ENCODE measurements at regions not wholly inside any gene's neighbourhood (a gene's known extent, or its start where the extent isn't known, plus 50 kb on each side); places are given as distances from the start of the nearest gene placed in this dataset.
A peak's percentile ranks its signal among the peaks of the same experiment; 100 is the strongest.

- intact Hi-C loops (cut with DNase I), result loop anchor here (10.0 kb wide), 1 partner anchor 385 kb away; no protein-coding TSS in a partner anchor
- no peak for DNase-seq
Observed at GRCh38 chr15:98289747-98290146, 329.2 kb downstream of the ARRDC4 start.

- intact Hi-C loops (cut with DNase I), result loop anchor here (10.0 kb wide), 1 partner anchor 388 kb away; no protein-coding TSS in a partner anchor
- DNase-seq, result peak in 41 of 42 donors; percentile 13 to 83 (median 56)
Observed at GRCh38 chr15:98292442-98293240, 332.1 kb downstream of the ARRDC4 start.

DNA sequence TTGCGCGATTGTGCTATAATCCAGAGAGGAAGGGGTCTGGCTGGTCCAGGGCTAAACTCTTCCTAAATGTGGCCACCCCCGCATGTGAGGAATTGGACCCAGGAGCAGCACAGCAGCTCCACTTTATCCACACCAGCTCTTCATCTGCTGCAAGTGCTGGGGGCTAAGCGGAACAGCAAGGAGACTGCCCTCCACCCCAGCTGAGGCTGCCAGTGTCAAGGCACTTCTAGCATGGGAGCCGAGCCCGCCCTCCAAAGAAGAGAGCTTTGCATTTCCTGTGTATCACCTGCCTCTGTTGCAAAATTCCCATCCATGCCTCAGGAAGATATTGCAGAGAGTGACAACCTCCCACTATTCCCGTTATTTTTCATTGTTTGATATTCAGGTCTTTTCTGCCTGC lies 333.6 kb downstream of the ARRDC4 start:
- intact Hi-C loops (cut with DNase I), result loop anchor here (10.0 kb wide), 1 partner anchor 389 kb away; no protein-coding TSS in a partner anchor
- no peak for DNase-seq

- peak in 14 of 42 donors; percentile 3 to 65 (median 36) for DNase-seq
- intact Hi-C loops (cut with DNase I), result loop anchor here (10.0 kb wide), 1 partner anchor 390 kb away; no protein-coding TSS in a partner anchor
Observed at GRCh38 chr15:98295101-98295759, 334.7 kb downstream of the ARRDC4 start.

DNA sequence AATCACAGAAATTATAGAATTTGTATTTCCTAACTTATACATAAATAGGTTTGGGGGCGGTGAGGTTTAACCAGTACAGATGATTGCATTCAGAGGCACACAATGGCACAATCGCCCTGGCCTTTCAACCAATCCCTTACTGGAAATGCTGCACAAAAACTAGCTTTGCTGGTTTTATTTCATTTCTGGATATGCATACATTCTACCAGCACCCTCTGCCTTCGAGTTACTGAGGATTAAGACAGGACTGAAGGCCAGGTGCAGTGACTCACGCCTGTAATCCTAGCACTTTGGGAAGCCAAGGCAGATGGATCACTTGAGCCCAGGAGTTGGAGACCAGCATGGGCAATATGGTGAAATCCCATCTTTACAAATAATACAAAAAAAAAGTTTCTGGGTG lies 336.1 kb downstream of the ARRDC4 start:
- no peak for DNase-seq
- intact Hi-C loops (cut with DNase I), result loop anchor here (10.0 kb wide), 1 partner anchor 392 kb away; no protein-coding TSS in a partner anchor

DNA sequence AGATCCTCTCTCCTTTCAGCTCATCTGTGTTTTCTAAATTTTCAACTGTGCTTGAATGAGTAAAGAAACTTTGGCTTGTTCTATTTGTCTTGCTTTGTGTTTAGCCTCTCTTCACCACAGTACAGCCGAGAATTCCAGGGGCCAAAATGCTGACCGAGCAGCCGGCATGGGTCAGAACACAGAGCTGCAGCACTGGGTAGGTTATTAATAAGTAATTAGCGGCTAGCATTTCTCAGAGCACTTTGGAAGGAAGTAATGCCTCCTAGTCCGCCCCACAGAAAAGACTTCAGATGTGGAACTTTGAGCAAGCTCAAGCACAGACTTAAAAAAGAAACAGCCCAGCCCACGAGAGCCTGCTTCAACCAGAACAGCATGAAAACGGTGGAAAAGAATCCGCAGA lies 343.9 kb downstream of the ARRDC4 start:
- intact Hi-C loops (cut with DNase I), result no loop called here
- DNase-seq, result no peak

DNA sequence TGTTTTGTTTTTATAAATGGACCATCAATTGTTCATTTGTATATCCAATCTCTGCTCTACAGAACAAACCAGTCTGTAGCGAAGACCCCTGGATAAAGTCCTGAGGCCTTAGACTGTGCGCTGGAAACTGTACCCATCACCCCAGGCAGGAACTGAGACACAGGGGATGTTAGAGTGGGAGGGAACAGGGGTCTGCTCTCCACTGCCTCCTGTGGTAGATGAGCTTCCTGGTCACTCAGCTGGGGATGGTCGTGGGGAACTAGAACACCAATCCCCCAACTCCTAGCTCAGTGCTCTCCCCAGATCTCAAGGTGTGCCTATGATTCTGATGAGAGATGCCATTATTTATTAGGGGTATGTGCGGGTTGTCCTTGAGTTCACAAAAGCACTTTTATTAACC lies 340.2 kb upstream of the IGF1R start:
- intact Hi-C loops (cut with DNase I), result no loop called here
- DNase-seq, result no peak

- intact Hi-C loops (cut with DNase I), result loop anchor here (5.0 kb wide), 1 partner anchor 111 kb away; no protein-coding TSS in a partner anchor
- peak; percentile 11 to 95 (median 86) for DNase-seq
Observed at GRCh38 chr15:98311566-98312188, 336.7 kb upstream of the IGF1R start.

GRCh38 chr15:98312913-98313312 lies 335.4 kb upstream of the IGF1R start:
- DNase-seq, result no peak
- intact Hi-C loops (cut with DNase I), result loop anchor here (5.0 kb wide), 1 partner anchor 109 kb away; no protein-coding TSS in a partner anchor

DNA sequence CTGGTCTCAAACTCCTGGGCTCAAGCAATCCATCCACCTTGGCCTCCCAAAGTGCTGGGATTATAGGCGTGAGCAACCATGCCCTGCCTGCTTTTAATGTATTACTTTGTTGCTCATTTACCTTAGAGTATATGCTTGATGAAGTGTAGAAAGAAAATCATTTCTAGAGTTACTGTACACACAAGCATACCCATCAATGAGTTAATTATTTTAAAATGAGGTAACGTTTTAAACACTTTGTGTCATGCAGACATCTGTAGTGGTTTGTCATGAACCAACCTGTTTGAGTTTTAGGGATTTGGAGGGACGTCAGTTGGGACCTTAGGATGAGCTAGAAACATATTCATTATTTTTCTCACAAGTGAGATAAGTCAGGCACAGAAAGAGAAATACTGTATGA lies 332.4 kb upstream of the IGF1R start:
- no peak for DNase-seq
- intact Hi-C loops (cut with DNase I), result no loop called here

- intact Hi-C loops (cut with DNase I), result no loop called here
- DNase-seq, result no peak
Observed at GRCh38 chr15:98321896-98322295, 326.4 kb upstream of the IGF1R start.

- intact Hi-C loops (cut with DNase I), result no loop called here
- no peak for DNase-seq
Observed at GRCh38 chr15:98322581-98322980, 325.8 kb upstream of the IGF1R start.

DNA sequence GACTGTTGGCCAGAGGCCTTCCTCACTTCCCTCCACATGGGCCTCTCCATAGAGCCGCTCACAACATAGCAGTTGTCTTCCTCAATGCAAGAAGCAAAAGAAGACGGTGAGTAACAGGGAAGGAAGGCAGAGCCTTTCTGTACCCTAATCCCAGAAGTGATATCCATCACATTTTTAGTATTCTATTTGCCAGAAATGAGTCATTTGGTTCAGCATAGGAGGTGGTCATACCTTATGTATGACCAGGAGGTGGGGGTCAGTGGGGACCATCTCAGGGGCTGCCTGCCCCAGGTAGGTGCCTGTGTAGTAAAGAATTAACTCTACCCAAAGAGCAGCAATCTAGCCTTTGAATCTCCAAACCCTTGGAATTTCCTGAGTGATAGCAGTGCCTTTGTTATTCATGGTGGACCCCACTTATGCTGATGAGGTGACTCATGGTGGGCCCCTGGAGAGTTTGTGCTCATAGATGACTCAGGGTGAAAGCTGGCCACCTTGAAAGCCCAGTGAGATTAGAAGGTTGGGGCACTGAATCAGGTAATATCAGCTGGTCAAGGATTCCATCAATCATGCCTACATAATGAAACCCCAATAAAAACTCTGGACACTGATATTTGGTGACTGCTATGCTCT lies 323.9 kb upstream of the IGF1R start:
- no peak for DNase-seq
- intact Hi-C loops (cut with DNase I), result no loop called here

- intact Hi-C loops (cut with DNase I), result no loop called here
- no peak for DNase-seq
Observed at GRCh38 chr15:98326804-98327203, 321.5 kb upstream of the IGF1R start.

- no peak for DNase-seq
- intact Hi-C loops (cut with DNase I), result no loop called here
Observed at GRCh38 chr15:98330258-98330657, 318.1 kb upstream of the IGF1R start.

GRCh38 chr15:98330692-98331435 lies 317.5 kb upstream of the IGF1R start:
- no peak for DNase-seq
- intact Hi-C loops (cut with DNase I), result no loop called here

DNA sequence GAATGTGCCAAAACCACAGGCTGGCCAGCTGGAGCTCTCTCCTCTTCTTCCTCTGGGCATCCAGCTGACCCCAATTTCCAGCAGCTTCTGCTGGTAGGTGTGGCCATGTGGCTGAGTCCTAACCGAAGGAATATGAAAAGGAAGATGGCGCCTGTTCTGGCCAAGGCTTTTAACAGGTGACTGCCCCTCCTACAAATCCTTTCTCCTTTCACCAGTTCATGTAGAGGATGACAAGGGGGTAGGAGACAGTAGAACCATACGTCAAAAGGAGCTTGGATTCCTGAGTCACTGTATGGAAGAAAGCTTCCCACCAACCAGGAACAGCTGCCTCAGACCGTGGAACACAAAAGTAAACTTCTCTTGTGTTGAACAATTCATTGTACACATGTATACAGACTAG lies 316.7 kb upstream of the IGF1R start:
- intact Hi-C loops (cut with DNase I), result no loop called here
- DNase-seq, result no peak

- intact Hi-C loops (cut with DNase I), result no loop called here
- no peak for DNase-seq
Observed at GRCh38 chr15:98333251-98333650, 315.1 kb upstream of the IGF1R start.

GRCh38 chr15:98342911-98343310 lies 305.4 kb upstream of the IGF1R start:
- intact Hi-C loops (cut with DNase I), result no loop called here
- DNase-seq, result no peak
